PFSK-1 (cell line): ENCODE measurements at regions not wholly inside any gene's neighbourhood (a gene's known extent, or its start where the extent isn't known, plus 50 kb on each side); places are given as distances from the start of the nearest gene placed in this dataset.

Experiments
- FOXP2 ChIP-seq: optimal IDR thresholded peaks from 2 replicates; pipeline ENCODE3; 2011; ENCODE audit warnings: borderline replicate concordance, control low read depth, inconsistent platforms; ENCODE audit not compliant: insufficient read depth; ENCODE audit errors: extremely low read length, extremely low read depth
- POLR2AphosphoS5 ChIP-seq: IDR thresholded peaks from 2 replicates; pipeline ENCODE4 v1.6.1; 2012; ENCODE audit warnings: low read depth, mild to moderate bottlenecking, control low read depth, low read length, moderate library complexity
- SIN3A ChIP-seq: IDR thresholded peaks from 2 replicates; pipeline ENCODE4 v1.6.1; 2012; ENCODE audit warnings: mild to moderate bottlenecking, low read length, moderate library complexity, borderline replicate concordance; ENCODE audit not compliant: insufficient read depth
- TAF1 ChIP-seq: IDR thresholded peaks from 2 replicates; pipeline ENCODE4 v1.6.1; 2012; ENCODE audit warnings: low read length, control low read depth, borderline replicate concordance; ENCODE audit not compliant: insufficient read depth
- TF ChIP-seq, protein P1 (sequence below), 2 experiments: IDR thresholded peaks; 2 replicates each; pipeline versions ENCODE4 v1.6.1 to v1.8.0; 2011 to 2012; ENCODE audit warnings: low read depth in 2 of 2, low read length in 2 of 2, control low read depth in 1 of 2, inconsistent platforms in 1 of 2, mild to moderate bottlenecking in 1 of 2, moderate library complexity in 1 of 2; ENCODE audit not compliant: insufficient read depth in 1 of 2

- TF ChIP-seq SIN3A (no peak), TAF1 (no peak), POLR2AphosphoS5 (no peak), FOXP2 (no peak)
- TF ChIP-seq, protein P1, sequence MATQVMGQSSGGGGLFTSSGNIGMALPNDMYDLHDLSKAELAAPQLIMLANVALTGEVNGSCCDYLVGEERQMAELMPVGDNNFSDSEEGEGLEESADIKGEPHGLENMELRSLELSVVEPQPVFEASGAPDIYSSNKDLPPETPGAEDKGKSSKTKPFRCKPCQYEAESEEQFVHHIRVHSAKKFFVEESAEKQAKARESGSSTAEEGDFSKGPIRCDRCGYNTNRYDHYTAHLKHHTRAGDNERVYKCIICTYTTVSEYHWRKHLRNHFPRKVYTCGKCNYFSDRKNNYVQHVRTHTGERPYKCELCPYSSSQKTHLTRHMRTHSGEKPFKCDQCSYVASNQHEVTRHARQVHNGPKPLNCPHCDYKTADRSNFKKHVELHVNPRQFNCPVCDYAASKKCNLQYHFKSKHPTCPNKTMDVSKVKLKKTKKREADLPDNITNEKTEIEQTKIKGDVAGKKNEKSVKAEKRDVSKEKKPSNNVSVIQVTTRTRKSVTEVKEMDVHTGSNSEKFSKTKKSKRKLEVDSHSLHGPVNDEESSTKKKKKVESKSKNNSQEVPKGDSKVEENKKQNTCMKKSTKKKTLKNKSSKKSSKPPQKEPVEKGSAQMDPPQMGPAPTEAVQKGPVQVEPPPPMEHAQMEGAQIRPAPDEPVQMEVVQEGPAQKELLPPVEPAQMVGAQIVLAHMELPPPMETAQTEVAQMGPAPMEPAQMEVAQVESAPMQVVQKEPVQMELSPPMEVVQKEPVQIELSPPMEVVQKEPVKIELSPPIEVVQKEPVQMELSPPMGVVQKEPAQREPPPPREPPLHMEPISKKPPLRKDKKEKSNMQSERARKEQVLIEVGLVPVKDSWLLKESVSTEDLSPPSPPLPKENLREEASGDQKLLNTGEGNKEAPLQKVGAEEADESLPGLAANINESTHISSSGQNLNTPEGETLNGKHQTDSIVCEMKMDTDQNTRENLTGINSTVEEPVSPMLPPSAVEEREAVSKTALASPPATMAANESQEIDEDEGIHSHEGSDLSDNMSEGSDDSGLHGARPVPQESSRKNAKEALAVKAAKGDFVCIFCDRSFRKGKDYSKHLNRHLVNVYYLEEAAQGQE (IDR thresholded peaks at IDR 0.05; ENCODE audit: insufficient read depth in 1 of 2, low read depth in 2 of 2, low read length in 2 of 2), result no peak
Observed at GRCh38 chr13:38498271-38498670, 148.6 kb downstream of the UFM1 start.

GRCh38 chr13:38514575-38514974 lies 164.9 kb downstream of the UFM1 start:
- no peak for TF ChIP-seq POLR2AphosphoS5
- TF ChIP-seq SIN3A, result no peak
- TF ChIP-seq TAF1, result no peak
- TF ChIP-seq, protein P1 (IDR thresholded peaks at IDR 0.05; ENCODE audit: insufficient read depth in 1 of 2, low read depth in 2 of 2, low read length in 2 of 2), result no peak
- no peak for TF ChIP-seq FOXP2

- TF ChIP-seq SIN3A (no peak), TAF1 (no peak), FOXP2 (no peak), POLR2AphosphoS5 (no peak)
- TF ChIP-seq, protein P1 (IDR thresholded peaks at IDR 0.05; ENCODE audit: insufficient read depth in 1 of 2, low read depth in 2 of 2, low read length in 2 of 2), result no peak
Observed at GRCh38 chr13:38518328-38518727, 168.5 kb upstream of the FREM2 start.

DNA sequence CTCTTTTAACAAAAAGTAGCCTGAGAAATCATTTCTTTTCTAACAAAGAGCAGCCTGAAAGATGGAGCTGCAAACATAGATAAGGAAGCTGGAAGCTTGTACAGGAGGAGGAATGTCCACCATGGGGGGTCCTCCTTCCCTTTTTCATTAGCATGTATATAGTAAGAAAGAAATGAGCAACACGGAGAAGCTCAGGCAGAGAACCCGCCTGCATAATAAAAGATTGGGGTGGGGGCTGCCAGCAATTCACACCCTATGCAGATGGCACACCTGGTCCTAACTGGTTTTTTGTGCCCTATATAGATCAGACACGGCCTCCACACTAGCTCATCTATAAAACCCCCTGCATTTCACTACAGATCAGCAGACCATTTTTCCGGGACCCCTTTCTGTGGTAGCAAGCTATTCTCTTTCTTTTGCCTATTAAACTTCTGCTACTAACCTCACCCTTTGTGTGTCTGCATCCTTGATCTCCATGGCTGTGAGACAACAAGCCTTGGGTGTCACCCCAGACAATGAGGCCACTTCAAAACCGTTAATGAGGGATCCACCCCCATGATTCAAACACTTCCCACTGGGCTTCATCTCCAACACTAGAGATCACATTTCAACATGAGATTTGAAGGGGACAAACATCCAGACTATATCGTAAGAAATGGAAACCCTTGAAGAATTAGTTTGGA lies 167.5 kb upstream of the FREM2 start:
- TF ChIP-seq, protein P1 (IDR thresholded peaks at IDR 0.05; ENCODE audit: insufficient read depth in 1 of 2, low read depth in 2 of 2, low read length in 2 of 2), result no peak
- no peak for TF ChIP-seq SIN3A
- no peak for TF ChIP-seq TAF1
- no peak for TF ChIP-seq FOXP2
- TF ChIP-seq POLR2AphosphoS5, result no peak
